Endothelial cell of umbilical vein (primary cell): ENCODE measurements at regions not wholly inside any gene's neighbourhood (a gene's known extent, or its start where the extent isn't known, plus 50 kb on each side); places are given as distances from the start of the nearest gene placed in this dataset.

Experiments used
- BruUV-seq: library from RNA; stranded (reverse); fragments of 400-500 nt; replicated peaks from 2 replicates; lab custom pipeline; 2021; lab: Mats Ljungman, UMichigan
- CTCF ChIA-PET: fragments of 300-600, 350-600 bp; sonication (Branson Sonifier 250); formaldehyde crosslinking; loops from one replicate; lab custom pipeline; 2021; ENCODE audit warnings: antibody characterized with exemption, inconsistent platforms; lab: Charles Lee
- POLR2A ChIA-PET: fragments of 300-600, 350-600 bp; sonication (Branson Sonifier 250); formaldehyde crosslinking; loops from one replicate; lab custom pipeline; 2021; ENCODE audit warnings: antibody characterized with exemption, inconsistent platforms; lab: Charles Lee
- DNase-seq: peaks from one replicate; pipeline ENCODE4 v3.0.0-alpha.2; 2011; ENCODE audit warnings: low read depth, low spot score
- FAIRE-seq: peaks from 2 replicates; lab custom pipeline; 2011; peaks lifted over from hg19 to GRCh38; lab: Jason Lieb, UNC
- H2AFZ ChIP-seq: 2 replicates; pipeline ENCODE4 v1.6.0; 2012; ENCODE audit warnings: low read depth, low read length, control low read depth, inconsistent platforms
- H3K27ac ChIP-seq: 2 replicates; pipeline ENCODE4 v1.5.1; 2011; ENCODE audit warnings: low read depth, mild to moderate bottlenecking, control low read depth, low read length, moderate library complexity; ENCODE audit not compliant: insufficient read depth
- H3K27me3 ChIP-seq, 2 experiments: 2 replicates each; pipeline versions ENCODE4 v1.6.0 to v1.6.1; 2011; ENCODE audit warnings: low read length in 2 of 2, mixed read lengths in 1 of 2; ENCODE audit not compliant: control insufficient read depth in 2 of 2, insufficient read depth in 2 of 2
- H3K36me3 ChIP-seq, 2 experiments: 2 replicates in 1 of 2; 3 replicates in 1 of 2; pipeline ENCODE4 v1.5.1; 2011; ENCODE audit warnings: low read length in 2 of 2, mild to moderate bottlenecking in 1 of 2, moderate library complexity in 1 of 2; ENCODE audit not compliant: control insufficient read depth in 2 of 2, insufficient read depth in 2 of 2; ENCODE audit errors: extremely low read depth in 1 of 2
- H3K4me1 ChIP-seq: 3 replicates; pipeline ENCODE4 v1.5.1; 2011; ENCODE audit warnings: mild to moderate bottlenecking, low read length; ENCODE audit not compliant: control insufficient read depth, insufficient read depth; ENCODE audit errors: extremely low read depth
- H3K4me2 ChIP-seq: 2 replicates; pipeline ENCODE4 v1.6.1; 2011; ENCODE audit warnings: low read length, control low read depth, mixed read lengths; ENCODE audit not compliant: insufficient read depth
- H3K4me3 ChIP-seq, 3 experiments: fragments of 200-600 bp in 1 of 3; sonication (generic), shearing (Covaris generic) in 1 of 3; replicated peaks in 1 of 3; 2 replicates each; pipeline ENCODE4 v1.5.1; 2011 to 2016; ENCODE audit warnings: control low read depth in 3 of 3, low read length in 3 of 3, mild to moderate bottlenecking in 2 of 3, inconsistent platforms in 1 of 3, low read depth in 1 of 3, moderate library complexity in 1 of 3; ENCODE audit not compliant: insufficient read depth in 1 of 3
- H3K79me2 ChIP-seq: 2 replicates; pipeline ENCODE4 v1.6.0; 2012; ENCODE audit warnings: low read length, inconsistent platforms; ENCODE audit not compliant: control insufficient read depth, insufficient read depth
- H3K9ac ChIP-seq: replicated peaks from 2 replicates; pipeline ENCODE3; 2011; ENCODE audit warnings: low read length, control low read depth; ENCODE audit not compliant: insufficient read depth; ENCODE audit errors: extremely low read depth
- H3K9me1 ChIP-seq: replicated peaks from 3 replicates; pipeline ENCODE4 v1.6.0; 2011; ENCODE audit warnings: mild to moderate bottlenecking, low read length; ENCODE audit not compliant: control insufficient read depth, insufficient read depth; ENCODE audit errors: extremely low read depth
- H3K9me3 ChIP-seq: replicated peaks from 2 replicates; pipeline ENCODE4 v1.5.1; 2012; ENCODE audit warnings: low read length, inconsistent platforms; ENCODE audit not compliant: control insufficient read depth, insufficient read depth
- H4K20me1 ChIP-seq: replicated peaks from 2 replicates; pipeline ENCODE3; 2011; ENCODE audit warnings: mild to moderate bottlenecking, low read length; ENCODE audit not compliant: control insufficient read depth, insufficient read depth; ENCODE audit errors: extremely low read depth
- EZH2 ChIP-seq: IDR thresholded peaks from 2 replicates; pipeline ENCODE4 v1.6.1; 2012; ENCODE audit warnings: borderline replicate concordance, low read depth, mild to moderate bottlenecking, moderate library complexity, low read length, inconsistent platforms; ENCODE audit not compliant: severe bottlenecking
- FOS ChIP-seq: IDR thresholded peaks from 2 replicates; pipeline ENCODE4 v1.6.1; 2011; ENCODE audit warnings: mild to moderate bottlenecking, low read length, moderate library complexity, borderline replicate concordance; ENCODE audit not compliant: insufficient read depth
- GATA2 ChIP-seq: IDR thresholded peaks from 2 replicates; pipeline ENCODE4 v1.7.0; 2011; ENCODE audit warnings: low read depth, mild to moderate bottlenecking, moderate library complexity, mixed read lengths, low read length; ENCODE audit not compliant: insufficient read length, insufficient read depth
- JUN ChIP-seq: IDR thresholded peaks from 2 replicates; pipeline ENCODE4 v1.6.1; 2011; ENCODE audit warnings: borderline replicate concordance, low read depth; ENCODE audit not compliant: insufficient read length, insufficient read depth
- MYC ChIP-seq: IDR thresholded peaks from one replicate; pipeline ENCODE4 v1.6.1; 2011; ENCODE audit warnings: mild to moderate bottlenecking, low read depth, low read length
- POLR2A ChIP-seq: IDR thresholded peaks from 2 replicates; pipeline ENCODE4 v1.6.1; 2012; ENCODE audit warnings: low read depth, mild to moderate bottlenecking, control low read depth, low read length
- POLR2AphosphoS5 ChIP-seq: IDR thresholded peaks from 2 replicates; pipeline ENCODE4 v1.6.1; 2012; ENCODE audit warnings: low read depth, mild to moderate bottlenecking, control low read depth, low read length, moderate library complexity; ENCODE audit not compliant: insufficient read depth
- dilution Hi-C: fragments of 300-500 bp; cut with MboI; formaldehyde crosslinking; loops from one replicate; pipeline ENCODE4 v1.15.0; 2019; ENCODE audit warnings: low sequenced_read_pairs; ENCODE audit not compliant: extremely low pct_ligation_motif_present
- intact Hi-C: fragments of 100-400 bp; cut with micrococcal nuclease; formaldehyde crosslinking; loops from one replicate; pipeline ENCODE4 v1.10.0; 2022
- TF ChIP-seq, protein P1 (sequence below): IDR thresholded peaks from 2 replicates; pipeline ENCODE4 v1.6.1; 2011; ENCODE audit not compliant: insufficient read depth, insufficient read length
- TF ChIP-seq, protein P2 (sequence below), 2 donors: IDR thresholded peaks; 1 replicate in 1 of 2; 2 replicates in 1 of 2; pipeline ENCODE4 v1.5.1; 2011; ENCODE audit warnings: low read length in 2 of 2, mild to moderate bottlenecking in 2 of 2, moderate library complexity in 2 of 2, control low read depth in 1 of 2, inconsistent platforms in 1 of 2, low read depth in 1 of 2; ENCODE audit not compliant: insufficient read depth in 1 of 2; ENCODE audit errors: extremely low read depth in 1 of 2

DNA sequence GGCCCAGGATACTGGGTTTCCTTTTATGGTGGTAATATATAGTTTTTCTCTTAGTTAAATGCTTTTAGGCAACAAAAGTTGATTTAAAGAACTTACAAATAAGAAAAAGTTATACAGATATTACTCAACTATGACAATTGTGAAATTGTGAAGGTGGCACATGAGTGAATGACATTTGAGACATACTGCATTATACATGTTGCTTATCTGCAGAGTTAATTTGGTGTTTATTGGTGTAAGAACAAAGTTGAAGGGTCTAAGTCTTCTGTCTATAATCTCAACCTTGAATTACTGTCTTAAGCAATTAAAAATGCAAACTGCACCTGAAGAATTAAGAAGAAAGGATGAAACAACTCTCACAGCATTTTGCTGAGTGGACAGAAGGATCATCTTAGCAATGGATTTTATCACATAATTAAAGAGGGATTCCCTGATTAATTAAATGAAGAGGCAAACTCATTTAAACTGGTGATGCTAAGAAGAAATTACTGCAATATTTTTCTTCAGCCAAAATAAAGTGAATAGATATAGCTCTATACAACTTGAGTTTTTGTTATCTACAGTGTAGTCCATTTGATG is 298.9 kb upstream of the TGFBR2 start:
- Histone ChIP-seq H4K20me1 (no peaks in the 10 kb centered on the region), H3K4me1 (no peaks in the 10 kb centered on the region), H3K27me3 (no peaks in the 10 kb centered on the region), H3K79me2 (no peaks in the 10 kb centered on the region), H3K9me1 (no peaks in the 10 kb centered on the region), H3K4me2 (no peak overlapping the region), H3K9me3 (no peaks in the 10 kb centered on the region), H3K9ac (no peak overlapping the region), H3K36me3 (no peaks in the 10 kb centered on the region), H3K27ac (no peak overlapping the region), H2AFZ (no peak overlapping the region), H3K4me3 (no peak overlapping the region)
- dilution Hi-C loops = no loop called here
- no peak for FAIRE-seq
- ChIA-PET CTCF (interaction anchor here (0.9 to 1.2 kb wide), 2 partner anchors 10 to 12 kb away, joined by 3 to 8 read pairs; no protein-coding TSS in a partner anchor), POLR2A (no interaction called here)
- no peak for TF ChIP-seq FOS
- TF ChIP-seq GATA2 = no peak
- TF ChIP-seq POLR2A = no peak
- DNase-seq = no peak
- no TSS peak for BruUV-seq
- intact Hi-C loops = no loop called here

DNA sequence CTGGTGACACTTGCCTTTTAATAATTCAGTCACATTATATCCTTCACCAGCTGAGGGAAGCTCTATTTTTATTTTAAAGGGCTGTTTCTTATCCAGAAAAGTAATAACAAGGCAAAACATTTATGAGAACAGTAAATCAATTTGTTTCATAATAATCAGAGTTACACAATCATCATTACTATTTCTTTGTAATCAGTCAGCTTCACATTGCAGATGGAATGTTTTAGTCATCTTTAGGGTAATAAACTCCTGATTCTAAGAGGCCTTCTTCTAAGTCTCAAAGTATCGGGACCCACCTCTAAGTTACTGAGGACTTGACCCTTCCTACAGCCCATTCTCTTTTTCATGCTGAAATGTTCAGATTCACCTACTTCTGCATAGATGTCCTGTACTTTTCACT is 298.3 kb upstream of the TGFBR2 start:
- dilution Hi-C loops (no loop called here), intact Hi-C loops (no loop called here)
- Histone ChIP-seq H3K9me3 (no peaks in the 10 kb centered on the region), H2AFZ (no peak overlapping the region), H3K4me3 (no peak overlapping the region), H4K20me1 (no peaks in the 10 kb centered on the region), H3K27me3 (no peaks in the 10 kb centered on the region), H3K4me2 (no peak overlapping the region), H3K9me1 (no peaks in the 10 kb centered on the region), H3K27ac (no peak overlapping the region), H3K9ac (no peak overlapping the region), H3K79me2 (no peaks in the 10 kb centered on the region), H3K36me3 (no peaks in the 10 kb centered on the region), H3K4me1 (no peaks in the 10 kb centered on the region)
- ChIA-PET POLR2A (no interaction called here), CTCF (interaction anchor here (0.9 to 1.2 kb wide), 2 partner anchors 10 to 11 kb away, joined by 3 to 8 read pairs; no protein-coding TSS in a partner anchor)
- BruUV-seq = no TSS peak
- DNase-seq (no peak), FAIRE-seq (no peak)
- no peak for TF ChIP-seq JUN
- TF ChIP-seq MYC = no peak
- TF ChIP-seq POLR2AphosphoS5 = no peak
- TF ChIP-seq, protein P1, sequence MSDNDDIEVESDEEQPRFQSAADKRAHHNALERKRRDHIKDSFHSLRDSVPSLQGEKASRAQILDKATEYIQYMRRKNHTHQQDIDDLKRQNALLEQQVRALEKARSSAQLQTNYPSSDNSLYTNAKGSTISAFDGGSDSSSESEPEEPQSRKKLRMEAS = no peak
- TF ChIP-seq POLR2A = no peak
- TF ChIP-seq, protein P2, sequence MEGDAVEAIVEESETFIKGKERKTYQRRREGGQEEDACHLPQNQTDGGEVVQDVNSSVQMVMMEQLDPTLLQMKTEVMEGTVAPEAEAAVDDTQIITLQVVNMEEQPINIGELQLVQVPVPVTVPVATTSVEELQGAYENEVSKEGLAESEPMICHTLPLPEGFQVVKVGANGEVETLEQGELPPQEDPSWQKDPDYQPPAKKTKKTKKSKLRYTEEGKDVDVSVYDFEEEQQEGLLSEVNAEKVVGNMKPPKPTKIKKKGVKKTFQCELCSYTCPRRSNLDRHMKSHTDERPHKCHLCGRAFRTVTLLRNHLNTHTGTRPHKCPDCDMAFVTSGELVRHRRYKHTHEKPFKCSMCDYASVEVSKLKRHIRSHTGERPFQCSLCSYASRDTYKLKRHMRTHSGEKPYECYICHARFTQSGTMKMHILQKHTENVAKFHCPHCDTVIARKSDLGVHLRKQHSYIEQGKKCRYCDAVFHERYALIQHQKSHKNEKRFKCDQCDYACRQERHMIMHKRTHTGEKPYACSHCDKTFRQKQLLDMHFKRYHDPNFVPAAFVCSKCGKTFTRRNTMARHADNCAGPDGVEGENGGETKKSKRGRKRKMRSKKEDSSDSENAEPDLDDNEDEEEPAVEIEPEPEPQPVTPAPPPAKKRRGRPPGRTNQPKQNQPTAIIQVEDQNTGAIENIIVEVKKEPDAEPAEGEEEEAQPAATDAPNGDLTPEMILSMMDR (IDR thresholded peaks at IDR 0.05; ENCODE audit: extremely low read depth in 1 of 2, insufficient read depth in 1 of 2, low read depth in 1 of 2, low read length in 2 of 2) = no peak
- TF ChIP-seq GATA2 = no peak
- no peak for TF ChIP-seq EZH2
- TF ChIP-seq FOS = no peak
